ENCODE measurements at regions not wholly inside any gene's neighbourhood (a gene's known extent, or its start where the extent isn't known, plus 50 kb on each side); places are given as distances from the start of the nearest gene placed in this dataset.

DNA sequence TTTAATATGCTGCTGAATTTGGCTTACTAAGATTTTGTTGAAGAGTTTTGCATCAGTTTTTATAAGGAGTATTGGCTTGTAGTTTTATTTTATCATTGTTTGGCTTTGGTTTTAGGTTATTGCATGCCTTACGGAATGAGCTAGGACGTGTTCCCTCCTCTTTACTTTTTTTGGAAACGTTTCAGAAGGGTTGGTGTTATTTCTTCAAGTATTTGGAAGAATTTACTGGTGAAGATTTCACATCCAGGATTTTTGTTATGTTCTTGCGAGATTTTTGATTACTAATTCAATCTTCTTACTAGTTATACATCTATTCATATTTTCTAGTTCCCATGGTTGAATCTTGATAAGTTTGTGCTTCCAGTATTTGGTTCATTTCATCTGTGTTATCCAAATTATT is 823.2 kb downstream of the SLC6A15 start:
- TF ChIP-seq, protein P1, sequence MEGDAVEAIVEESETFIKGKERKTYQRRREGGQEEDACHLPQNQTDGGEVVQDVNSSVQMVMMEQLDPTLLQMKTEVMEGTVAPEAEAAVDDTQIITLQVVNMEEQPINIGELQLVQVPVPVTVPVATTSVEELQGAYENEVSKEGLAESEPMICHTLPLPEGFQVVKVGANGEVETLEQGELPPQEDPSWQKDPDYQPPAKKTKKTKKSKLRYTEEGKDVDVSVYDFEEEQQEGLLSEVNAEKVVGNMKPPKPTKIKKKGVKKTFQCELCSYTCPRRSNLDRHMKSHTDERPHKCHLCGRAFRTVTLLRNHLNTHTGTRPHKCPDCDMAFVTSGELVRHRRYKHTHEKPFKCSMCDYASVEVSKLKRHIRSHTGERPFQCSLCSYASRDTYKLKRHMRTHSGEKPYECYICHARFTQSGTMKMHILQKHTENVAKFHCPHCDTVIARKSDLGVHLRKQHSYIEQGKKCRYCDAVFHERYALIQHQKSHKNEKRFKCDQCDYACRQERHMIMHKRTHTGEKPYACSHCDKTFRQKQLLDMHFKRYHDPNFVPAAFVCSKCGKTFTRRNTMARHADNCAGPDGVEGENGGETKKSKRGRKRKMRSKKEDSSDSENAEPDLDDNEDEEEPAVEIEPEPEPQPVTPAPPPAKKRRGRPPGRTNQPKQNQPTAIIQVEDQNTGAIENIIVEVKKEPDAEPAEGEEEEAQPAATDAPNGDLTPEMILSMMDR (IDR thresholded peaks at IDR 0.05 in 8 of 11, conservative IDR thresholded peaks at IDR 0.05 in 3 of 11), result no peak
- TF ChIP-seq POLR2A (IDR thresholded peaks at IDR 0.05), result no peak

Data from spleen (tissue), 7 donors.